SU-DHL-6 (cell line): ENCODE measurements at regions not wholly inside any gene's neighbourhood (a gene's known extent, or its start where the extent isn't known, plus 50 kb on each side); places are given as distances from the start of the nearest gene placed in this dataset.

Source experiments
- H2AFZ ChIP-seq: fragments of 200-600 bp; sonication (generic); 2 replicates; pipeline ENCODE4 v1.6.1; 2014; ENCODE audit warnings: low read depth, mild to moderate bottlenecking, moderate library complexity, mixed read lengths, antibody characterized with exemption, low read length; ENCODE audit not compliant: severe bottlenecking
- H3F3A ChIP-seq: fragments of 200-600 bp; shearing (Covaris generic); 2 replicates; pipeline ENCODE4 v1.6.0; 2016; ENCODE audit warnings: antibody characterized with exemption, mild to moderate bottlenecking; ENCODE audit not compliant: insufficient read depth
- H3K27ac ChIP-seq: fragments of 200-600 bp; sonication (generic); 2 replicates; pipeline ENCODE4 v1.5.1; 2016; ENCODE audit warnings: low read depth, mild to moderate bottlenecking, low read length, moderate library complexity, mixed read lengths
- H3K27me3 ChIP-seq: fragments of 200-600 bp; sonication (generic), shearing (Covaris generic); 2 replicates; pipeline ENCODE4 v1.6.0; 2014; ENCODE audit warnings: mild to moderate bottlenecking, low read length
- H3K36me3 ChIP-seq: fragments of 200-600 bp; sonication (generic); 2 replicates; pipeline ENCODE4 v1.6.1; 2014; ENCODE audit warnings: mild to moderate bottlenecking, low read length, mixed read lengths
- H3K4me2 ChIP-seq: fragments of 300-600, 200-600 bp; shearing (Covaris generic), sonication (generic); 2 replicates; pipeline ENCODE4 v1.6.0; 2014; ENCODE audit warnings: low read length, low read depth, mild to moderate bottlenecking; ENCODE audit not compliant: poor library complexity, severe bottlenecking
- H3K4me3 ChIP-seq: fragments of 200-600 bp; sonication (generic); 2 replicates; pipeline ENCODE4 v1.5.1; 2014; ENCODE audit warnings: antibody characterized with exemption, low read length, mild to moderate bottlenecking, mixed read lengths; ENCODE audit not compliant: insufficient read depth, poor library complexity, severe bottlenecking
- H3K79me2 ChIP-seq: fragments of 200-600 bp; sonication (generic); 2 replicates; pipeline ENCODE4 v1.6.1; 2014; ENCODE audit warnings: mild to moderate bottlenecking, low read length, moderate library complexity; ENCODE audit not compliant: insufficient read depth
- H3K9ac ChIP-seq: fragments of 200-600 bp; sonication (generic); 2 replicates; pipeline ENCODE4 v1.7.0; 2014; ENCODE audit warnings: mild to moderate bottlenecking, low read length
- H3K9me2 ChIP-seq: fragments of 200-600 bp; sonication (generic); replicated peaks from 2 replicates; pipeline ENCODE4 v1.6.1; 2014; ENCODE audit warnings: low read length; ENCODE audit not compliant: insufficient read depth
- H3K9me3 ChIP-seq: fragments of 200-600 bp; sonication (generic); 2 replicates; pipeline ENCODE4 v1.6.1; 2014; ENCODE audit warnings: low read length, mixed read lengths; ENCODE audit not compliant: insufficient read depth
- H4K20me1 ChIP-seq: fragments of 200-600 bp; sonication (generic); 2 replicates; pipeline ENCODE4 v1.6.1; 2014; ENCODE audit warnings: low read depth, mild to moderate bottlenecking, antibody characterized with exemption, low read length, moderate library complexity, mixed read lengths
- EZH2phosphoT487 ChIP-seq: fragments of 200-600 bp; sonication (generic), shearing (Covaris generic); conservative IDR thresholded peaks from 2 replicates; pipeline ENCODE4 v1.6.1; 2018; ENCODE audit warnings: mild to moderate bottlenecking, antibody characterized with exemption, low read length, moderate library complexity, mixed read lengths
- TF ChIP-seq, protein P1 (sequence below): fragments of 200-600 bp; sonication (generic); IDR thresholded peaks from one replicate; pipeline ENCODE4 v1.5.1; 2017; ENCODE audit warnings: antibody characterized with exemption, mild to moderate bottlenecking, low read length, moderate library complexity; ENCODE audit not compliant: insufficient read depth, poor library complexity, severe bottlenecking

GRCh38 chr5:86452251-86452650 is 165.5 kb upstream of the COX7C start:
- no peak overlapping the region for H3K27ac ChIP-seq
- H3F3A ChIP-seq, result no peaks in the 10 kb centered on the region
- H3K4me3 ChIP-seq, result no peak overlapping the region
- no peaks in the 10 kb centered on the region for H3K9me3 ChIP-seq
- no peaks in the 10 kb centered on the region for H3K36me3 ChIP-seq
- H3K4me2 ChIP-seq, result no peak overlapping the region
- no peak overlapping the region for H2AFZ ChIP-seq
- TF ChIP-seq, protein P1, sequence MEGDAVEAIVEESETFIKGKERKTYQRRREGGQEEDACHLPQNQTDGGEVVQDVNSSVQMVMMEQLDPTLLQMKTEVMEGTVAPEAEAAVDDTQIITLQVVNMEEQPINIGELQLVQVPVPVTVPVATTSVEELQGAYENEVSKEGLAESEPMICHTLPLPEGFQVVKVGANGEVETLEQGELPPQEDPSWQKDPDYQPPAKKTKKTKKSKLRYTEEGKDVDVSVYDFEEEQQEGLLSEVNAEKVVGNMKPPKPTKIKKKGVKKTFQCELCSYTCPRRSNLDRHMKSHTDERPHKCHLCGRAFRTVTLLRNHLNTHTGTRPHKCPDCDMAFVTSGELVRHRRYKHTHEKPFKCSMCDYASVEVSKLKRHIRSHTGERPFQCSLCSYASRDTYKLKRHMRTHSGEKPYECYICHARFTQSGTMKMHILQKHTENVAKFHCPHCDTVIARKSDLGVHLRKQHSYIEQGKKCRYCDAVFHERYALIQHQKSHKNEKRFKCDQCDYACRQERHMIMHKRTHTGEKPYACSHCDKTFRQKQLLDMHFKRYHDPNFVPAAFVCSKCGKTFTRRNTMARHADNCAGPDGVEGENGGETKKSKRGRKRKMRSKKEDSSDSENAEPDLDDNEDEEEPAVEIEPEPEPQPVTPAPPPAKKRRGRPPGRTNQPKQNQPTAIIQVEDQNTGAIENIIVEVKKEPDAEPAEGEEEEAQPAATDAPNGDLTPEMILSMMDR, result no peak
- TF ChIP-seq EZH2phosphoT487, result no peak
- H3K9ac ChIP-seq, result no peak overlapping the region
- H3K79me2 ChIP-seq, result no peaks in the 10 kb centered on the region
- no peaks in the 10 kb centered on the region for H3K9me2 ChIP-seq
- no peaks in the 10 kb centered on the region for H3K27me3 ChIP-seq
- H4K20me1 ChIP-seq, result no peaks in the 10 kb centered on the region

DNA sequence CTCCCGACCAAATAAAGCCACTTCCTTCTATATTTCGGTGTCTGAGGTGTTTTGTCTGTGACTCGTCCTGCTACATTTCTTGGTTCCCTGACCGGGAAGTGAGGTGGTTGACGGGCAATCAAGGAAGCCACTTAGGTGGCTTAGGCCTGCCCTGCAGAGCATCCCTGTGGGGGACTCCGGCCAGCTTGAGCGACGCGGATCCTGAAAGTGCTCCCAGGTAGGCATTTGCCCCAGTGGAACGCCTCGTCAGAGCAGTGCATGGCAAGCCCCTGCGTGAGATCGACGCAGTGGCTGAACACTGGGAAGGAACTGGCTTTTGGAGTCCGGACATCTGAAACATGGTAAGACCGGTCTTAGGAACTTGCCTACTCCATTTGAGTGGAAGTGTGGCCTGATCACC is 157.2 kb upstream of the COX7C start:
- Histone ChIP-seq H3K79me2 (no peaks in the 10 kb centered on the region), H3K4me3 (no peak overlapping the region), H3K27ac (no peak overlapping the region), H2AFZ (no peak overlapping the region), H3K36me3 (no peaks in the 10 kb centered on the region), H3K9me3 (peaks cover 10% of the 10 kb centered on the region; the same call in 1 of the 2 replicates), H3K27me3 (no peaks in the 10 kb centered on the region), H3F3A (no peaks in the 10 kb centered on the region), H3K9me2 (no peaks in the 10 kb centered on the region), H3K9ac (no peak overlapping the region), H3K4me2 (no peak overlapping the region), H4K20me1 (no peaks in the 10 kb centered on the region)
- TF ChIP-seq, protein P1, result no peak
- TF ChIP-seq EZH2phosphoT487, result no peak

DNA sequence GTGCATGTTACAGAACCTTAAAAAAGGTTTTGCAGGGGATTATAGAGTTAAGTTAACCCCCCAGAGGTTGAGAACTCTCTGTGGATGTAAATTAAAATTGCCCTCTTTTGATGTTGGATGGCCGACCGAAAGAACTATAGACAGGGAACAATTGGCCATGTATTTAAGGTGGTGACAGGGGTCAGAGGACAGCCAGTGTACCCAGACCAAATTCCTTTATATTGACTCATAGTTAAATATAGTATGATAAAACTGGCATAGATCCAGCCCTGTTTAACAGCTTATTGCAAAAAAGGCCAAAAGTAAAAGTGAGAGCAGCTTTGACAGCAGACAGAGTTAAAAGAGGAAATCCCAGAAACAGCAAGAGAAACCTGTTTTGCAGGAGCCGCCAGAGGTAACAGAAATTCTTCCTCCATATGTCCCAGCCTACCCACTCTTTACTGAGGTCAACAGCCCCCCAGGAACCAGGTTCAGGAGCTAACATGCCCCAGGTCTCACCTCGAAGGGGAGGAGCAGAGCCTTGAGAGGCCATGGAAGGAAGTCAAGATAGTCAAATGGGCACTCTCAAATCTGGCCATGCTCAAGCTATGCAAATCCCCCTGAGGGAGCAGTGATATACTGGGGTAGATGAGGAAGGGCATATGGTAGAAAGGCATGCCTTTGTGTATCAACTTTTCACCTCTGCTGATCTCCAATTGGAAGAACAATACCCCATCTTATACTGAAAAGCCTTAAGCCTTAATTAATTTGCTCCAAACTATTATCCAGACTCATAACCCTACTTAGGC is 156.4 kb upstream of the COX7C start:
- H4K20me1 ChIP-seq, result no peaks in the 10 kb centered on the region
- no peaks in the 10 kb centered on the region for H3K79me2 ChIP-seq
- H3K4me3 ChIP-seq, result no peak overlapping the region
- TF ChIP-seq, protein P1, result no peak
- no peak for TF ChIP-seq EZH2phosphoT487
- no peaks in the 10 kb centered on the region for H3K27me3 ChIP-seq
- H3K9me3 ChIP-seq, result peaks cover 13% of the 10 kb centered on the region; the same call in 1 of the 2 replicates
- H3K9ac ChIP-seq, result no peak overlapping the region
- H3K36me3 ChIP-seq, result no peaks in the 10 kb centered on the region
- H3K27ac ChIP-seq, result no peak overlapping the region
- no peaks in the 10 kb centered on the region for H3F3A ChIP-seq
- H3K9me2 ChIP-seq, result no peaks in the 10 kb centered on the region
- no peak overlapping the region for H2AFZ ChIP-seq
- no peak overlapping the region for H3K4me2 ChIP-seq
